ENCODE measurements at regions not wholly inside any gene's neighbourhood (a gene's known extent, or its start where the extent isn't known, plus 50 kb on each side); places are given as distances from the start of the nearest gene placed in this dataset.

DNA sequence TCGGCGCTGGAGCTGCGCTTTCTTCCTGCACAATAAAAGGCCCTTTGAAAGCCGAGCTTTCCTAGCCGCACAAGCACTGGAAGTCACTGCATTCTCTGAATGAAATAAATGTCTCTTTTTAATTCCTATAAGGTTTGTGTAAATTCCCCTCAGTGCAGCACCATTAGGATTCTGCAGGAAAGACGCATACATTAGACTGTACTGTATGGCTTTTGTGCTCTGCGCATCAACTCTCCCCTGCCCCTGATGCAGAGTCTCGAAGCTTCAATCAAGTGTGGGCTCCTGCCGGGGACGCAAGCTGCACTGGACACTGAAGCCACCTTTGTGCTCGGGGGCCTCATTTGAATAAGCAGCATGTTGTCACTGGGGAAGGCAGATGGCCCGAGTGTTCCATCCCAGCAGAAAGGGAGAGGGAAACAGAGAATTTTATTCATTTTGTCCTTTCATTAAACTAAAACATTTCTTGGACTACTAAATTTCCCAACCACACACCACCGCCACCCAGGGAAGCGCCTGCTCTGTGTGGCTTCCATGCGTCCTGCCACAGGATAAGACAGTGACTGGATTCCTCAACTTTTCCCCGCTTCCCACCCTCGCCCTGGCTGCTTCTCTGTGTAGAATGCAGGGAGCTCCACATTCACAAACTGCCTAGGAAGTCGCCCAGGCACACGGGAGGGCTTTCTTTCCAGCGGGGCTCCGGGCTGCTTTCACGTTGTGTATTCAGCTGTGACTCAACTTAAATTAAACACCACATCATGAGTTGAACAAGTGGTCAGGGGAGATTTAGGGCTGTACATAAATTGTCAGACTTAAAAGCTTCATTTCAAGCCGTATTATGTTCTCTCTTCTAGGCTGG, 635.4 kb downstream of the IRX1 start:
- Mint-ChIP-seq H3K27me3 (no peaks in the 10 kb centered on the region), H3K9me3 (peaks cover 14% of the 10 kb centered on the region), H3K4me1 (no peaks in the 10 kb centered on the region), H3K27ac (no peak overlapping the region), H3K4me3 (no peak overlapping the region), H3K36me3 (ENCODE audit: low read depth) (no peaks in the 10 kb centered on the region)
- no peak for DNase-seq
- ChIA-PET CTCF (no interaction called here), POLR2A (no interaction called here)

DNA sequence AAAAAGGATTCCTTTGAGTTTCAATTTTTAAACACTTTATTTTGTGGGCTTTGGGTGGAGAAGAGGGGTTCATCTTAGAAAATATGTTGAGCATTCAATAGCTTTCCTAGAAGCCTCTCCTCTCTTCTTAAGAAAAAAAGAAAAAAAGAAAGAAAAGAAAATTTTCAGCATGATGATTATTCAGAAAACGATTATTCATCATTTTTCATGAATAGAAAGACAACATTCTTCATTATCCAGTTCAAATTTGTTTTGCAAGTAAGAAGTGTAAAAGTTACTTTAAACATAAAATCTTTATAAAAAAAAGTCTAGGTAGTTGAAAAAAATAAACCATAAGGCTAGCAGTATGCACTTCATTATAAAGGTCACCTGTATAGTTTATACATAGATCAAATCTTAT, 636.5 kb downstream of the IRX1 start:
- ChIA-PET CTCF (no interaction called here), POLR2A (no interaction called here)
- H3K36me3 Mint-ChIP-seq (ENCODE audit: low read depth): no peaks in the 10 kb centered on the region

DNA sequence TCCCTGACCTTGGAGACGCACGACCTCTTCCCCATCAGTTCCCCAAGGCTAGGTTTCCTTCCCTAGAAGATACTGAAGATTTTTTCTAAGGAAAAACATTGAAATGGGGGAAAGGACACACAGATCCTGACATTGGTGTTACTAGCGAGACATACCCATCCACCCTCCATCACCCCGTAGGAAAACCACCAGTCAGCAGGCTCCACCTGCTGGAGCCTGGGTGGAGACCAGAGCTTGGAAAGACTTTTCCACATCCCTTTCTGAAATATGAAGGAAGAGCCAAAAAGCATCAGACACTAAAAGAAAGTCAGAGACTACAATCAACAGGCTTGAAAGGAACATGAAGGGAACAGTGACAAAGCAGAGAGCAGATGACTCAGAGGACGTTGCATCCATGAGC, 638.0 kb downstream of the IRX1 start:
- Mint-ChIP-seq H3K27me3 (no peaks in the 10 kb centered on the region), H3K27ac (no peak overlapping the region), H3K9me3 (peaks cover 17% of the 10 kb centered on the region), H3K4me1 (no peaks in the 10 kb centered on the region), H3K4me3 (no peak overlapping the region), H3K36me3 (ENCODE audit: low read depth) (no peaks in the 10 kb centered on the region)
- POLR2A ChIA-PET: no interaction called here
- no peak for DNase-seq
- CTCF ChIA-PET: no interaction called here

More for the DNA sequence above, 636.5 kb downstream of the IRX1 start:
- Mint-ChIP-seq H3K27ac (no peak overlapping the region), H3K9me3 (peaks cover 17% of the 10 kb centered on the region), H3K4me1 (no peaks in the 10 kb centered on the region), H3K4me3 (no peak overlapping the region), H3K27me3 (no peaks in the 10 kb centered on the region)
- DNase-seq: no peak

DNA sequence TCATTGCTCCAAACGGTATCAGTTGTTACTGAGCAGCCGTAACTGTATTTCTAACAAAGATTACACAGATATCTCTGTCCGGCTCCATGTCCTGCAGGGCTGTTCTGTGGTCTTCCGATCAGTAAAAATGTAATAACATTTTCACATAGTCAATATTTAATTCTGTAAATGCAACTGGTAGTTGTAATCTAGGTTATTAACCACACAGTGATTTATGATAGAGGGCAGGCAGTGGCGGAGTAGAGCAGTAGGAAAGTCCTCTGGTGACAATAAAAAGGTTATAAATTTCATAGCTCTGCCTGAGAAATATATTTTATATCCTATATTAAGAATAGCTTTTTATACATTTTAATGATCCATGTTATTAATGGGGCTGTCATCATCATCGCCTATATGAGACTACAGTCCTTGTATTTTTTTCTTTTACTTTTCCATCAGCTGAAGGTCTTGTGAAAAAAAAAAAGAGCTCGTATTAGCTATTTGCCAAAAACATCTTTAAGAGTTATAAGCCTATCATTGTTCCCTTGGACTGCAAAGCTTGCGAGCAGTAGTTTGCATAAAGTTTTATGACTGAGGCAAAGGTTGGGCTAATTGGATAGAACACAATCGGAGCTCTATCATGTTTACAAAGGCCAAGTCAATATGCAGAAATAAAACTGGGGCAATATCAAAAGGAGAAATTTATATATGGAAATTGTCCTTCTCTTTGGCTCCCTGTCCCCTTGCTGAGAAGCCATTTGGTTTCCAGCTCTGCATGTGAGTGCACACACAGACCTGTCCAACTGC, 648.0 kb downstream of the IRX1 start:
- Mint-ChIP-seq H3K4me3 (no peak overlapping the region), H3K9me3 (peaks cover 2% of the 10 kb centered on the region), H3K27ac (no peak overlapping the region), H3K4me1 (no peaks in the 10 kb centered on the region), H3K36me3 (ENCODE audit: low read depth) (no peaks in the 10 kb centered on the region), H3K27me3 (no peaks in the 10 kb centered on the region)
- POLR2A ChIA-PET: no interaction called here
- no peak for DNase-seq
- CTCF ChIA-PET: interaction anchor here (0.6 to 0.9 kb wide), 2 partner anchors 13 to 239 kb away, joined by 3 read pairs; no protein-coding TSS in a partner anchor

DNA sequence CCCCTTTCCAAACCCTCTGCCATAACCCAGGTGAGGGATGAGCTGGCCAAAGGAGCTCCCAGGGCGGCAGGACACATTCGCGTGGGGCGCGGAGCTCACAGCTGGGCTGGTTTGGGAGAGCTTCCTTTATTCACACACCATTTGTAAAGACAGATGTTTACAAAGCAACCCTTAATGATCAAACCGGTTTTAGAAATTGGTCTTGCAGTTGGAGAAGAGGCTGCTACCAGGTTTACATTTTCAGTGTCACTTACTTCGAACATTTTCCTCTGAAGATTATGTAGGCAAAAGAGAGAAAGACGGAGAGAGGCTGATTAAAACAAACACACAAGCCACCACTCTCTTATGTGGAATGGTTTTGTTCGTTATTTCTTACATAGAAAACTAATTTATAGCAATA, 648.7 kb downstream of the IRX1 start:
- no peaks in the 10 kb centered on the region for H3K36me3 Mint-ChIP-seq (ENCODE audit: low read depth)
- H3K27ac Mint-ChIP-seq: no peak overlapping the region
- no peaks in the 10 kb centered on the region for H3K4me1 Mint-ChIP-seq
- peaks cover 2% of the 10 kb centered on the region for H3K9me3 Mint-ChIP-seq
- DNase-seq: no peak
- ChIA-PET POLR2A (no interaction called here), CTCF (interaction anchor here (0.6 to 0.9 kb wide), 2 partner anchors 12 to 240 kb away, joined by 3 read pairs; no protein-coding TSS in a partner anchor)
- H3K27me3 Mint-ChIP-seq: no peaks in the 10 kb centered on the region
- no peak overlapping the region for H3K4me3 Mint-ChIP-seq

DNA sequence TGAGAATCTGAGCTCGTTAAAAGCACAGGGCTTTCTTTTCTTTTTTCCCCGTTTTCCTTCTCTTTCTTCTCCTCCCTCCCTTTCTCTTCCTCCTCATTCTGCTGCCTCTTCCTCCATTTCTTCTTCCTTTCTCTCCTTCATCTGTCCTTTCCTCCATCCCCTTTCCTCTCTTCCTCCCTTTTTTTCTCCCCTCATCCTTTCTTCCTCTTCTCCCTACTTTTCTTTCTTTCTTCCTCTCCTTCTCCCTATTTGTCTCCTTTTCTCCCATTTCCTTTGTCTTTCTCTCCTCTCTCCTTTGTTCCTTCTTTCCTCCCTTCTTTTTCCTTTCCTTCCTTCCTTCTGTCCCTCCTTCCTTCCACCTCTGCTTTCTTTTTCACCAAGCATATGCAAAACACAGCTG, 649.4 kb downstream of the IRX1 start:
- DNase-seq: no peak
- no peaks in the 10 kb centered on the region for H3K4me1 Mint-ChIP-seq
- H3K9me3 Mint-ChIP-seq: peaks cover 2% of the 10 kb centered on the region
- POLR2A ChIA-PET: no interaction called here
- no peak overlapping the region for H3K27ac Mint-ChIP-seq
- CTCF ChIA-PET: interaction anchor here (0.9 kb wide), 1 partner anchor 12 kb away, joined by 3 read pairs; no protein-coding TSS in a partner anchor
- H3K4me3 Mint-ChIP-seq: no peak overlapping the region
- no peaks in the 10 kb centered on the region for H3K36me3 Mint-ChIP-seq (ENCODE audit: low read depth)
- H3K27me3 Mint-ChIP-seq: no peaks in the 10 kb centered on the region

DNA sequence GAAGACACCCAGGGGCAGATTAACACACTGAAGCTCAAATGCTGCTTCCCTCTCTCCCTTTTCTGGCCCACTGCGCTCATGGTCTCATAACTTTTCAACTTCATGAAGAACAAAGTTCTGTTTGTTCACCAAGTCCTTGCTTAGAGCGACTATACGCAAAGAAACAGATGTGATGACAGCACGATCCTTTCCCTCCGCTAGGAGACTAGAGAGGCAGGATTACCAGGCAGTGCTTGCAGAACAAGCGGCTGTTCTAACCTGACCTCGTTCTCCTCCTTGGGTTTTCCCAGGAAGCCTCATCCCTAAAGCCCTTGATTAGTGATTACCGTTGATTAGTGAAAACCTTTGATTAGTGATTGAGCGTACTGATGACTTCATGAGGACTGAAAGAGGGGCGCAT, 649.9 kb downstream of the IRX1 start:
- POLR2A ChIA-PET: no interaction called here
- Mint-ChIP-seq H3K27ac (no peak overlapping the region), H3K36me3 (ENCODE audit: low read depth) (no peaks in the 10 kb centered on the region), H3K27me3 (no peaks in the 10 kb centered on the region), H3K4me1 (no peaks in the 10 kb centered on the region), H3K4me3 (no peak overlapping the region), H3K9me3 (peaks cover 2% of the 10 kb centered on the region)
- DNase-seq: no peak
- CTCF ChIA-PET: no interaction called here

DNA sequence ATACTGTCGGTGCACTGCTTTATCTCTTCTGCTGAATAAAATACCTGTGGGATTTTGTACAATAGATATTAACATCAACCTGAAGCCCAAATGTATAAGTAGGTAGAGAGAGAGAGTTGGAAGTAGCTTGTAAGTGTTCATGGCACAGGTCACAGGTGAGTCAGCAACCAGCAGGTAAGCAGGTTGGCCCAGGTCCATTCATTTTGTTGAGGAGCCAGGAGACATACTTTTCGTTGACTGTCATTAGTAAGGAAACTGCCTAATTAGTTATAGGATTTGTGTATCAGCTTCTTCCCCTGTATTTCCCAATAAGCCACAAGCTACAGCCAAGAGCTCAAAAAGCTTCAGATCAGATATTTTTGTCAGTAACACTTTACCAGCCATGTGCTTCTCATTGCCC, 650.8 kb downstream of the IRX1 start:
- CTCF ChIA-PET: no interaction called here
- Mint-ChIP-seq H3K9me3 (peaks cover 2% of the 10 kb centered on the region), H3K4me1 (no peaks in the 10 kb centered on the region), H3K36me3 (ENCODE audit: low read depth) (no peaks in the 10 kb centered on the region), H3K27ac (no peak overlapping the region), H3K4me3 (no peak overlapping the region), H3K27me3 (no peaks in the 10 kb centered on the region)
- POLR2A ChIA-PET: no interaction called here
- no peak for DNase-seq

DNA sequence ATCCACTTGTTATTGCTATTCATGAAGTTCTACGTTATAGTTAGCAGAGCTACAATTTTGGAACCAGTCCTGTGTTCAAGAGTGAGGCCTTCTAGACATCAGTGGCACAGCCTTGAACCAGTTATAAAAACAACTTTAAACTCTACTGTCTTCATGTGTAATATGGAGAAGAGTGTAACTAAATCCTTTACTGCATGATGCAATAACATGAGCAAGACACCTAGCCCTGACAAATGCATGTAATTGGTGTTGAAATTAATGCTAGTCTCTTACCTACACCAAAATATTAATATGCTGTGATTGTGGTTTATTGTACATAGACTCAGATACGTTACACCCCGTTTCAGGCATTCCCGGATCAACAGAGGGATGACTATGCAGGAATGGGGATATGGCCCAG, 654.6 kb downstream of the IRX1 start:
- H3K27me3 Mint-ChIP-seq: no peaks in the 10 kb centered on the region
- CTCF ChIA-PET: no interaction called here
- DNase-seq: no peak
- H3K36me3 Mint-ChIP-seq (ENCODE audit: low read depth): no peaks in the 10 kb centered on the region
- H3K4me3 Mint-ChIP-seq: no peak overlapping the region
- no peaks in the 10 kb centered on the region for H3K4me1 Mint-ChIP-seq
- no peak overlapping the region for H3K27ac Mint-ChIP-seq
- peaks cover 2% of the 10 kb centered on the region for H3K9me3 Mint-ChIP-seq
- POLR2A ChIA-PET: no interaction called here

DNA sequence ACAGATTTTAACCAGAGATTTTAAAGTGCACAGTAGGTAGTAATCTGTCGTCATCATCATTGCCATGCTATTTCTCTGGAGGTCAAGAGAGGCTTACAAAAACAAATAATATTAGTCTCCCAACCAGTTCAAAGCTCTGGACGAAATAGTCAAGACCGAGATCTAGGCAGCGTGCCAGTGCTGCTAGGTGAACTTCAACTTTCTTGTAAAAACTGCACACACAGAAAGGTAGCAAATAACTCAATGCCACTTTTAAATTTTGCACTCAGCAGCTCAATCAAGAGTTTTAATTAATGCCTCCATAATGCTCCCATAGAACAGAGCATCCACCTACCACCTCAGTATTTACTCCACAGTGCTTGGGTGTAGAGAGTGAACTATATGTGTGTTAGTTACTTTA, 656.8 kb downstream of the IRX1 start:
- DNase-seq: no peak
- Mint-ChIP-seq H3K4me1 (no peaks in the 10 kb centered on the region), H3K36me3 (ENCODE audit: low read depth) (no peaks in the 10 kb centered on the region), H3K27ac (no peak overlapping the region), H3K27me3 (no peaks in the 10 kb centered on the region), H3K4me3 (no peak overlapping the region), H3K9me3 (peaks cover 2% of the 10 kb centered on the region)
- ChIA-PET CTCF (no interaction called here), POLR2A (no interaction called here)

DNA sequence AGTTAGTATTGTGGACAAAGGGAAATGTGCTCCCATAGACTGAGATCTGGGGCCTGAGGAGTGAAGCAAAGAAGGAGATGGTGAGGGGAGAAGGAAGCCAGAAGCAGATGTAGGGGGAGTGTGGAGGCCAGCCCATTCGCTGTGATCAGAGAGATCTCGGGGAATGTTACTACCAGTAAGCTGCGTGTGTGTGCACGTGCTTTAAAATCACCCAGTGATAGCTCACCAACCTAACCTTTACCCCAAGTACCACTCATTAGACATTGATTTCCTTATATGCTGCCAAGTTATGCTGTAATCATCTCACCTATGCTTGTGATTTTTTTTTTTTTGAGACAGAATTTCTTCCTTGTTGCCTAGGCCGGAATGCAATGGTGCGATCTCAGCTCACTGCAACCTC, 659.1 kb downstream of the IRX1 start:
- no peak for DNase-seq
- H3K4me3 Mint-ChIP-seq: no peak overlapping the region
- ChIA-PET CTCF (interaction anchor here (0.7 kb wide), 1 partner anchor 18 kb away, joined by 3 read pairs; no protein-coding TSS in a partner anchor), POLR2A (no interaction called here)
- H3K27ac Mint-ChIP-seq: no peak overlapping the region
- no peaks in the 10 kb centered on the region for H3K36me3 Mint-ChIP-seq (ENCODE audit: low read depth)
- H3K4me1 Mint-ChIP-seq: no peaks in the 10 kb centered on the region
- no peaks in the 10 kb centered on the region for H3K9me3 Mint-ChIP-seq
- no peaks in the 10 kb centered on the region for H3K27me3 Mint-ChIP-seq

DNA sequence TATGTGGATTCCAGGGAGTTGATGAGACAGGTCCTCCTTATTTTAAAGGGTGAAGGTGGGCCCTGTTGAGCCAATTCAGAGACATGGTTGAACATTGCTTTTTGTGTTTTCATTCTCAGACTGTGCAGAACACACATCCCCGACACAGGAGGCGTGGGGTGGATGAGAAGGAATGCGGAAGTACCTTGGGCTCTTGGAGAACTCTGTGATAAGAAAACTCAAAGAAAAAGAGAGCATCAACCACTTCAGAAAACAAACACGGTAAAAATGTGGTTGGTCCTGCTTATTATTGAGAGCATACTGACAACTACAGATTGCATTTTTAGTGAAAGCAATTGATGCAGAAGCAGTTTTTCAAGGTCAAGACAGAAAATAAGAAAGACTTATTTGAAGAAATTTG, 659.8 kb downstream of the IRX1 start:
- no peak for DNase-seq
- Mint-ChIP-seq H3K27me3 (no peaks in the 10 kb centered on the region), H3K9me3 (no peaks in the 10 kb centered on the region), H3K4me3 (no peak overlapping the region), H3K36me3 (ENCODE audit: low read depth) (no peaks in the 10 kb centered on the region), H3K27ac (no peak overlapping the region), H3K4me1 (no peaks in the 10 kb centered on the region)
- POLR2A ChIA-PET: no interaction called here
- CTCF ChIA-PET: no interaction called here

DNA sequence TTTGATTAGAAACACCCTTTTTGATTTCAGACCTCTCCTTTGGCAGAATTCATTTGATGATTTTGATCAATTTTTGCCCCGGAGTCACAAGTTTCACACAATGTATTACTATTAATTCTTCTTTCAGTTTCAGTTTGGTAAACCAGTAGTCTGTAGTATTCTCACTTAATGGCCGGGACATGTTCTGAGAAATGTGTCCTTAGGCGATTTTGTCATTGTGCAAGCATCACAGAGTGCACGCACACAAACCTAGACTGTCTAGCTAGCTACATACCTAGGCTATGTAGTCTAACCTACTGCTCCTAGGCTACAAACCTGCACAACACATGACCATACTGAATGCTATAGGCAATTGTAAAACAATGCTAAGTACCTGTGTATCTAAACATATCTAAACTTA, 662.5 kb downstream of the IRX1 start:
- H3K4me3 Mint-ChIP-seq: no peak overlapping the region
- ChIA-PET CTCF (no interaction called here), POLR2A (no interaction called here)
- H3K27me3 Mint-ChIP-seq: no peaks in the 10 kb centered on the region
- H3K4me1 Mint-ChIP-seq: no peaks in the 10 kb centered on the region
- H3K36me3 Mint-ChIP-seq (ENCODE audit: low read depth): no peaks in the 10 kb centered on the region
- no peak for DNase-seq
- H3K27ac Mint-ChIP-seq: no peak overlapping the region
- no peaks in the 10 kb centered on the region for H3K9me3 Mint-ChIP-seq
